Smooth muscle cell (in vitro differentiated cells): ENCODE measurements at regions not wholly inside any gene's neighbourhood (a gene's known extent, or its start where the extent isn't known, plus 50 kb on each side); places are given as distances from the start of the nearest gene placed in this dataset.
"Not testable (repeated sequence)": the region's sequence is repeated elsewhere in the genome, so short reads cannot be mapped to it uniquely, and the experiment has no call there.

Experiments
- DNase-seq: peaks from one replicate; lab custom pipeline; 2025; ENCODE audit not compliant: unreplicated experiment; lab: John Stamatoyannopoulos, UW
- H2AFZ ChIP-seq: fragments of 200-600 bp; sonication (generic); 2 replicates; pipeline ENCODE4 v1.6.0; 2016; ENCODE audit warnings: antibody characterized with exemption, low read depth, mild to moderate bottlenecking
- H3F3A ChIP-seq: fragments of 200-600 bp; sonication (generic); 2 replicates; pipeline ENCODE4 v1.6.0; 2017; ENCODE audit warnings: antibody characterized with exemption, low read depth
- H3K27ac ChIP-seq: fragments of 200-600 bp; sonication (generic); 2 replicates; pipeline ENCODE4 v1.5.1; 2016; ENCODE audit warnings: low read depth, mild to moderate bottlenecking
- H3K27me3 ChIP-seq: fragments of 200-600 bp; sonication (generic); 2 replicates; pipeline ENCODE4 v1.6.1; 2016; ENCODE audit warnings: low read depth, mild to moderate bottlenecking
- H3K36me3 ChIP-seq: fragments of 200-600 bp; sonication (generic); 2 replicates; pipeline ENCODE4 v1.5.1; 2016; ENCODE audit warnings: low read depth
- H3K4me1 ChIP-seq: fragments of 200-600 bp; sonication (generic); 2 replicates; pipeline ENCODE4 v1.5.1; 2016; ENCODE audit warnings: low read depth
- H3K4me2 ChIP-seq: fragments of 200-600 bp; sonication (generic); 2 replicates; pipeline ENCODE4 v1.6.0; 2016; ENCODE audit warnings: mild to moderate bottlenecking
- H3K4me3 ChIP-seq: fragments of 200-600 bp; sonication (generic); 2 replicates; pipeline ENCODE4 v1.5.1; 2016; ENCODE audit warnings: mild to moderate bottlenecking
- H3K79me2 ChIP-seq: fragments of 200-600 bp; sonication (generic); 2 replicates; pipeline ENCODE4 v1.6.0; 2016; ENCODE audit warnings: low read depth, mild to moderate bottlenecking
- H3K9ac ChIP-seq: fragments of 200-600 bp; sonication (generic); 2 replicates; pipeline ENCODE4 v1.6.0; 2016; ENCODE audit warnings: low read depth
- H3K9me3 ChIP-seq: fragments of 200-600 bp; sonication (generic); replicated peaks from 2 replicates; pipeline ENCODE4 v1.5.1; 2016; ENCODE audit warnings: low read depth
- H4K20me1 ChIP-seq: fragments of 200-600 bp; sonication (generic); 2 replicates; pipeline ENCODE4 v1.6.0; 2016; ENCODE audit warnings: low read depth
- whole genome bisulfite sequencing: methylation state at CpG from one replicate; pipeline ENCODE4 v1.1.7; 2016; ENCODE audit warnings: low lambda C conversion rate; 5-methylcytosine and 5-hydroxymethylcytosine counted together
- TF ChIP-seq, protein P1 (sequence below): fragments of 200-600 bp; sonication (generic); IDR thresholded peaks from 2 replicates; pipeline ENCODE4 v1.5.1; 2017; ENCODE audit warnings: borderline replicate concordance, mild to moderate bottlenecking, antibody characterized with exemption; ENCODE audit not compliant: insufficient read depth, poor library complexity, severe bottlenecking

DNA sequence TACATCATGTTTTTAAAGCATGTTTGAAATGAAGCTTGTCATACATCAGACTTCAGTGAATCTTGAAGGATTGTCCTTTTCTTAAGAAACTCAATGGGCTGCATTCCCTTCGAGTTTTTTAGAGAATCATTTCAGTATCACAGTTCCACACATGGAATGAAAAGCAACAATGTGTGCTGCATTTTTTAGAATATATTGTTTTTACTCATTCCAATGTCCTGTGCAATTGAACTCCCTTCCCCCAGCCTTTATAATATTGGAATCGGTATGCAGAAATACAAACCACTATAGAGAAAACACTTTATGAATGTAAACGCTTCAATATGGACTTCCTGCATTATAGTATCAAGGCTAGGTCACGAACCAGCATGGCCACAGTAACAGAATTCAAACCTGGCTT, 634.4 kb downstream of the GATA3 start:
- H3K27me3 ChIP-seq, result no peaks in the 10 kb centered on the region
- no peaks in the 10 kb centered on the region for H3K9me3 ChIP-seq
- 92% methylated on average over 4 of the region's 4 CpGs for WGBS
- H3K4me1 ChIP-seq, result no peaks in the 10 kb centered on the region
- no peak overlapping the region for H3K4me3 ChIP-seq
- no peaks in the 10 kb centered on the region for H3K79me2 ChIP-seq
- no peaks in the 10 kb centered on the region for H3F3A ChIP-seq
- H3K36me3 ChIP-seq, result no peaks in the 10 kb centered on the region
- H3K27ac ChIP-seq, result no peak overlapping the region
- H3K4me2 ChIP-seq, result no peak overlapping the region
- H4K20me1 ChIP-seq, result no peaks in the 10 kb centered on the region
- H3K9ac ChIP-seq, result no peak overlapping the region
- no peak overlapping the region for H2AFZ ChIP-seq
- DNase-seq, result no peak
- TF ChIP-seq, protein P1, sequence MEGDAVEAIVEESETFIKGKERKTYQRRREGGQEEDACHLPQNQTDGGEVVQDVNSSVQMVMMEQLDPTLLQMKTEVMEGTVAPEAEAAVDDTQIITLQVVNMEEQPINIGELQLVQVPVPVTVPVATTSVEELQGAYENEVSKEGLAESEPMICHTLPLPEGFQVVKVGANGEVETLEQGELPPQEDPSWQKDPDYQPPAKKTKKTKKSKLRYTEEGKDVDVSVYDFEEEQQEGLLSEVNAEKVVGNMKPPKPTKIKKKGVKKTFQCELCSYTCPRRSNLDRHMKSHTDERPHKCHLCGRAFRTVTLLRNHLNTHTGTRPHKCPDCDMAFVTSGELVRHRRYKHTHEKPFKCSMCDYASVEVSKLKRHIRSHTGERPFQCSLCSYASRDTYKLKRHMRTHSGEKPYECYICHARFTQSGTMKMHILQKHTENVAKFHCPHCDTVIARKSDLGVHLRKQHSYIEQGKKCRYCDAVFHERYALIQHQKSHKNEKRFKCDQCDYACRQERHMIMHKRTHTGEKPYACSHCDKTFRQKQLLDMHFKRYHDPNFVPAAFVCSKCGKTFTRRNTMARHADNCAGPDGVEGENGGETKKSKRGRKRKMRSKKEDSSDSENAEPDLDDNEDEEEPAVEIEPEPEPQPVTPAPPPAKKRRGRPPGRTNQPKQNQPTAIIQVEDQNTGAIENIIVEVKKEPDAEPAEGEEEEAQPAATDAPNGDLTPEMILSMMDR, result no peak

DNA sequence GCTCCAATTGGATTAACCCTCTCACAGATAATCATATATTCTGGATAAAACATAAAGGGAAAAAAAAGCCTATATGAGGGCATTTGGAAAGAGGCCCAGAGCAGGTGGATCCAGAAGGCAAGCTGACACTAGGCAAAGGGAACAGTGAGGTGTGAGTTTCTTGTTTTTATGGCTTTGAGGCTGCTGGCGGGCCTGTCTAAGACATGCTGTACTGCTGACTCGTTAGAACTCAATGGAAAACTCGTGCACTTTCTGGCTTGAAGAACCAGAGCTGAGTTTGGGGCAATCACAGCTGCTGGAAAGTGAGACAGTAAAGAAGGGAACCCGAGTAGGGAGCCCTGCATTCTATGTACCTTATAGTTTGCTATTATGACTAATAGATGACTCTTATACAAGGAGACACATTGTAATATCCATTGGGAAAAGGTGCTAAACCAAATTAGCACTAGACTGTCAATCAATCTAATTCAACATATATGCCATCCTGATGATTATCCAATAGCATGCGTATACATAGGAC, 637.1 kb downstream of the GATA3 start:
- no peaks in the 10 kb centered on the region for H3F3A ChIP-seq
- H3K4me1 ChIP-seq, result no peaks in the 10 kb centered on the region
- WGBS, result 60% methylated on average over 5 of the region's 5 CpGs
- no peak overlapping the region for H3K4me3 ChIP-seq
- no peak overlapping the region for H3K27ac ChIP-seq
- no peak overlapping the region for H2AFZ ChIP-seq
- H3K9me3 ChIP-seq, result no peaks in the 10 kb centered on the region
- H3K27me3 ChIP-seq, result no peaks in the 10 kb centered on the region
- H3K36me3 ChIP-seq, result no peaks in the 10 kb centered on the region
- H3K79me2 ChIP-seq, result no peaks in the 10 kb centered on the region
- H3K4me2 ChIP-seq, result no peak overlapping the region
- H4K20me1 ChIP-seq, result no peaks in the 10 kb centered on the region
- no peak overlapping the region for H3K9ac ChIP-seq
- TF ChIP-seq, protein P1, result no peak
- no peak for DNase-seq

DNA sequence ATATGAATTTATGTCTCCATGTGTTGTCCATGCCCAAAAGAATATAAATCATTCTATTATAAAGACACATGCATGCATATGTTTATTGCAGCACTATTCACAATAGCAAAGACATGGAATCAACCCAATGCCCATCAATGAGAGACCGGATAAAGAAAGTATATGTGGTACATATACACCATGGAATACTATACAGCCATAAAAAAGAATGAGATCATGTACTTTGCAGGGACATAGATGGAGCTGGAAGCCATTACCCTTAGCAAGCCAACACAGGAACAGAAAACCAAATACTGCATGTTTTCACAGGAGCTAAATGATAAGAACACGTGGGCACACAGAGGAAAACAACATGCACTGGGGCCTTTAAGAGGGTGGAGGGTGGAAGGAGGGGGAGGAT, 639.1 kb downstream of the GATA3 start:
- not testable (repeated sequence) for H3K27ac ChIP-seq, H3K27me3 ChIP-seq, H3K9me3 ChIP-seq, H3K4me3 ChIP-seq, H3F3A ChIP-seq, H3K4me1 ChIP-seq, H3K4me2 ChIP-seq, H3K36me3 ChIP-seq, H4K20me1 ChIP-seq, H2AFZ ChIP-seq, H3K9ac ChIP-seq, DNase-seq, H3K79me2 ChIP-seq
- WGBS, result 92% methylated on average over 2 of the region's 2 CpGs

DNA sequence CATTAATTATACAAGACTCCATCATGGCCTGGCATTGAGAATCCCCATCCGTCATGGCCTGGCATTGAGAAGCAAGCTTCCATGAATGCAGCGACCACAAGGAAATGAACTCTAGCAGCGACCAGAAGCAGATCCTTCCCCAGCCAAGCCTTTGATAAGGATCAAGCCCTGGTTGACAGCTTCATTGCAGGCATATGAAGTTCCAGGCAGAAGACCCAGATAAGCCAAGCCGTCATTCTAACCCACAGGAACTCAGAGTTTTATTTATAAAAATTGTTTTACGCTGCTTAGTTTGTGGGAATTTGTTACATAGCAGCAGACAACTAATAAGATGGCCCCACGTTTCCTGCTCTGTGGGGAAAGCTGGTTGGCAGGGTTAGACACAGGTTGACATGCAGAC, 642.3 kb downstream of the GATA3 start:
- no peak overlapping the region for H3K4me3 ChIP-seq

More for the DNA sequence above, 642.3 kb downstream of the GATA3 start:
- 13% methylated on average over 6 of the region's 6 CpGs for WGBS
- Histone ChIP-seq H3K27ac (no peak overlapping the region), H4K20me1 (no peaks in the 10 kb centered on the region), H3K36me3 (no peaks in the 10 kb centered on the region), H3F3A (no peaks in the 10 kb centered on the region), H2AFZ (no peak overlapping the region), H3K27me3 (no peaks in the 10 kb centered on the region), H3K79me2 (no peaks in the 10 kb centered on the region), H3K9ac (no peak overlapping the region), H3K4me2 (no peak overlapping the region), H3K9me3 (no peaks in the 10 kb centered on the region), H3K4me1 (no peaks in the 10 kb centered on the region)
- TF ChIP-seq, protein P1, result no peak
- DNase-seq, result no peak
